MM.1S (cell line): ENCODE measurements at regions not wholly inside any gene's neighbourhood (a gene's known extent, or its start where the extent isn't known, plus 50 kb on each side); places are given as distances from the start of the nearest gene placed in this dataset.

Experiments
- DNase-seq: peaks from one replicate; pipeline ENCODE4 v3.0.0-alpha.2; 2015
- H2AFZ ChIP-seq: fragments of 300-600 bp; sonication (generic); 2 replicates; pipeline ENCODE4 v1.6.0; 2016; ENCODE audit warnings: antibody characterized with exemption, low read length
- H3F3A ChIP-seq: fragments of 300-600 bp; sonication (generic); 2 replicates; pipeline ENCODE4 v1.6.1; 2016; ENCODE audit warnings: mild to moderate bottlenecking, antibody characterized with exemption, low read length, moderate library complexity, mixed read lengths; ENCODE audit not compliant: insufficient read depth
- H3K27ac ChIP-seq: fragments of 300-600 bp; sonication (generic); 2 replicates; pipeline ENCODE4 v1.5.1; 2016; ENCODE audit warnings: mild to moderate bottlenecking, low read length
- H3K27me3 ChIP-seq: fragments of 300-600 bp; sonication (generic); replicated peaks from 2 replicates; pipeline ENCODE4 v1.6.0; 2016; ENCODE audit warnings: low read length; ENCODE audit not compliant: insufficient read depth
- H3K36me3 ChIP-seq: fragments of 300-600 bp; sonication (generic); replicated peaks from 2 replicates; pipeline ENCODE4 v1.6.1; 2016; ENCODE audit warnings: mild to moderate bottlenecking, low read length, mixed read lengths; ENCODE audit not compliant: insufficient read depth
- H3K4me1 ChIP-seq: fragments of 300-600 bp; sonication (generic); 2 replicates; pipeline ENCODE4 v1.6.1; 2016; ENCODE audit warnings: low read length, mixed read lengths
- H3K4me2 ChIP-seq: fragments of 300-600 bp; sonication (generic); 2 replicates; pipeline ENCODE4 v1.6.0; 2016; ENCODE audit warnings: low read depth, low read length
- H3K4me3 ChIP-seq: fragments of 300-600 bp; sonication (generic); 2 replicates; pipeline ENCODE4 v1.5.1; 2016; ENCODE audit warnings: low read length, mixed read lengths
- H3K79me2 ChIP-seq: fragments of 300-600 bp; sonication (generic); 2 replicates; pipeline ENCODE4 v1.6.1; 2016; ENCODE audit warnings: mixed run types, low read length, mixed read lengths
- H3K9ac ChIP-seq: fragments of 300-600 bp; sonication (generic); 2 replicates; pipeline ENCODE4 v1.6.1; 2016; ENCODE audit warnings: low read length, mixed read lengths
- H3K9me2 ChIP-seq: fragments of 300-600 bp; sonication (generic); replicated peaks from 2 replicates; pipeline ENCODE4 v1.6.1; 2016; ENCODE audit warnings: mild to moderate bottlenecking, low read length, mixed read lengths; ENCODE audit not compliant: insufficient read depth
- H3K9me3 ChIP-seq: fragments of 300-600 bp; sonication (generic); replicated peaks from 2 replicates; pipeline ENCODE4 v1.6.1; 2016; ENCODE audit warnings: mild to moderate bottlenecking, low read length, mixed read lengths; ENCODE audit not compliant: insufficient read depth
- H4K20me1 ChIP-seq: fragments of 300-600 bp; sonication (generic); 2 replicates; pipeline ENCODE4 v1.6.1; 2016; ENCODE audit warnings: mild to moderate bottlenecking, low read length, moderate library complexity, mixed read lengths; ENCODE audit not compliant: insufficient read depth
- EZH2 ChIP-seq: fragments of 300-600 bp; sonication (generic); optimal IDR thresholded peaks from 2 replicates; pipeline ENCODE3; 2017; ENCODE audit warnings: low read depth, mild to moderate bottlenecking, antibody characterized with exemption, low read length, mixed read lengths
- EZH2phosphoT487 ChIP-seq: fragments of 300-600 bp; sonication (generic); IDR thresholded peaks from 2 replicates; pipeline ENCODE4 v1.6.1; 2018; ENCODE audit warnings: antibody characterized with exemption, low read length
- TF ChIP-seq, protein P1 (sequence below): fragments of 300-600 bp; sonication (generic); IDR thresholded peaks from 2 replicates; pipeline ENCODE4 v1.5.1; 2016; ENCODE audit warnings: antibody characterized with exemption, low read length, mixed read lengths

DNA sequence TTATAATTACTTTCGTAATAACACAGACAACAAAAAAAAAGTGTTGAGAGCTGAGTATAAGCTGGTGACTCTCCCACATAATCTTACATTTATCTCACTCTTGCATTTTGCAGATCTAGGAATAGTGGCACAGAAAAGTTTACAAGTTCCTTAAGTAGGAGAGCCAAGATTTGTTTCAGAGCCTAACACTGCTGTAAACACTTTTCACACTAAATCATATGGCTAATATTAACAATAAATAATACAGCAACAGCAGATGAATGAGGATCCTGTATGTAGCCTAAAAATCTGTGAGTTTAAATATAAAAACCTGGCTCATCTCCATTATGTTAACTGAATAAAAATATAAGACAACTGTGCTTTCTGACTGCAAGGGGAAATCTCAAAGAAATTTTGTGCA is 846.5 kb upstream of the ADAMTS5 start:
- H3K4me2 ChIP-seq: no peak overlapping the region
- no peaks in the 10 kb centered on the region for H3K9me2 ChIP-seq
- no peaks in the 10 kb centered on the region for H3K36me3 ChIP-seq
- H3K27me3 ChIP-seq: no peaks in the 10 kb centered on the region
- no peaks in the 10 kb centered on the region for H3F3A ChIP-seq
- no peaks in the 10 kb centered on the region for H3K4me1 ChIP-seq
- H3K4me3 ChIP-seq: no peak overlapping the region
- H4K20me1 ChIP-seq: no peaks in the 10 kb centered on the region
- TF ChIP-seq EZH2 (no peak), EZH2phosphoT487 (no peak)
- TF ChIP-seq, protein P1, sequence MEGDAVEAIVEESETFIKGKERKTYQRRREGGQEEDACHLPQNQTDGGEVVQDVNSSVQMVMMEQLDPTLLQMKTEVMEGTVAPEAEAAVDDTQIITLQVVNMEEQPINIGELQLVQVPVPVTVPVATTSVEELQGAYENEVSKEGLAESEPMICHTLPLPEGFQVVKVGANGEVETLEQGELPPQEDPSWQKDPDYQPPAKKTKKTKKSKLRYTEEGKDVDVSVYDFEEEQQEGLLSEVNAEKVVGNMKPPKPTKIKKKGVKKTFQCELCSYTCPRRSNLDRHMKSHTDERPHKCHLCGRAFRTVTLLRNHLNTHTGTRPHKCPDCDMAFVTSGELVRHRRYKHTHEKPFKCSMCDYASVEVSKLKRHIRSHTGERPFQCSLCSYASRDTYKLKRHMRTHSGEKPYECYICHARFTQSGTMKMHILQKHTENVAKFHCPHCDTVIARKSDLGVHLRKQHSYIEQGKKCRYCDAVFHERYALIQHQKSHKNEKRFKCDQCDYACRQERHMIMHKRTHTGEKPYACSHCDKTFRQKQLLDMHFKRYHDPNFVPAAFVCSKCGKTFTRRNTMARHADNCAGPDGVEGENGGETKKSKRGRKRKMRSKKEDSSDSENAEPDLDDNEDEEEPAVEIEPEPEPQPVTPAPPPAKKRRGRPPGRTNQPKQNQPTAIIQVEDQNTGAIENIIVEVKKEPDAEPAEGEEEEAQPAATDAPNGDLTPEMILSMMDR: no peak
- no peak overlapping the region for H3K27ac ChIP-seq
- no peak overlapping the region for H3K9ac ChIP-seq
- no peak for DNase-seq
- no peaks in the 10 kb centered on the region for H3K79me2 ChIP-seq
- H3K9me3 ChIP-seq: no peaks in the 10 kb centered on the region
- no peak overlapping the region for H2AFZ ChIP-seq

DNA sequence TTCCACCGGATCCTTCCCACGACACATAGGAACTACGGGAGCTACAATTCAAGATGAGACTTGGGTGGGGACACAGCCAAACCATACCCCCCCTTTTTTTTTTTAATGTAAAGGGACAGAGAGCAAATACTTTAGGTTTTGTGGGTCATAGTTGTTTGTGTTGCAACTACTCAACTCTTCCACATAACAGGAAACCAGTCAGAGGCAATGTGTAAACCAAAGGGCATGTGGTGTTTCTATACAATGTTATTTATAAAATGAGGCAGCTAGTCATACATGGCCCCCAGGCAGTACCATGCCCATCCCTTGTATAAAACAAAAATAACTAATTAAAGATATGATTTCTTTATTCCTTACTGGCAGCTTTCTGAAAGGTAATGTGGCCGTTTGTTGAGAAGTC is 845.4 kb upstream of the ADAMTS5 start:
- no peak overlapping the region for H3K27ac ChIP-seq

DNA sequence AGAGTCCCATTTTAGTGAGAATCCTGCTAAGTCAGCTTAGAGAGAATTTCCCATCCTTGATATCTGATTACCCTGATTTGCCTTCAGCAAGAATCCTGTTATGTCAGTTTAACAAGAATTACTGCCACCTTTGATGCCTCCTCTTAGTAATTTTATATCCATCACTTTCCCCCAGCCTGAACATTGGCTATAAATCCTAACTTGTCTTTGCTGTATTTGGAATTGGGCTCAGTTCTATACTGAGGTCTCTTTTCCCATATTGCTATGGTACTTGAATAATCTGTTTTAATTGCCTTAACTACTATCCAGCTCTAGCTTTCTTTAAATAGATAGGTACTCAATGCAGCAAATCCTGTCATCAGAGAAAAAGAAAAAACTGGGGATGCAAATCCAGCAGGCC is 842.0 kb upstream of the ADAMTS5 start:
- Histone ChIP-seq H3K9ac (no peak overlapping the region), H3K36me3 (no peaks in the 10 kb centered on the region), H3K4me3 (no peak overlapping the region), H3K27me3 (no peaks in the 10 kb centered on the region), H3K27ac (no peak overlapping the region), H3K4me1 (no peaks in the 10 kb centered on the region), H3K4me2 (no peak overlapping the region), H3K79me2 (no peaks in the 10 kb centered on the region), H2AFZ (no peak overlapping the region), H3K9me2 (no peaks in the 10 kb centered on the region), H3K9me3 (no peaks in the 10 kb centered on the region), H4K20me1 (no peaks in the 10 kb centered on the region), H3F3A (no peaks in the 10 kb centered on the region)
- DNase-seq: no peak
- TF ChIP-seq EZH2phosphoT487 (no peak), EZH2 (no peak)
- TF ChIP-seq, protein P1: no peak

More for the DNA sequence above, 845.4 kb upstream of the ADAMTS5 start:
- Histone ChIP-seq H2AFZ (no peak overlapping the region), H3K9me2 (no peaks in the 10 kb centered on the region), H3K4me1 (no peaks in the 10 kb centered on the region), H3K36me3 (no peaks in the 10 kb centered on the region), H3K27me3 (no peaks in the 10 kb centered on the region), H3K79me2 (no peaks in the 10 kb centered on the region), H3K4me3 (no peak overlapping the region), H4K20me1 (no peaks in the 10 kb centered on the region), H3K4me2 (no peak overlapping the region), H3K9ac (no peak overlapping the region), H3K9me3 (no peaks in the 10 kb centered on the region), H3F3A (no peaks in the 10 kb centered on the region)
- no peak for DNase-seq
- TF ChIP-seq EZH2phosphoT487 (no peak), EZH2 (no peak)
- TF ChIP-seq, protein P1: no peak

DNA sequence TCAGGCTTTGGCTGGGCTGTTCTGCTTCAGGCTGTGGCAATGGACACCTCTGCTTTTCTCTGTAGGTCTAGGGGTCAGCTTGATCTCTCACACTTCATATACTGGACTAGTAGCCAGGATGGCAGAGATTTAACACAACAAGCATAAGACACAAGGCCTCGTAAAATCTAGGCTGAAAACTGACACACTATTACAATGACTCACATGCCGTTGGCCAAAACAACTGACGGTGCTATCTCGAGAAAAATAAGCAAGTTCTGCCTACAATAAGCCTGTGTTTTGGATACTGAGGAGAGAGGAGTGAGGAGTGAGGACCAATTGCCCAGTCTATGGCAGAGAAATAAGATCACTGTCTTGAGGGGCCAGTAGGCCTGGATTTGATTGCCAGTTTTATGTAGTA is 840.7 kb upstream of the ADAMTS5 start:
- no peaks in the 10 kb centered on the region for H4K20me1 ChIP-seq
- no peak overlapping the region for H3K4me2 ChIP-seq
- H3K79me2 ChIP-seq: no peaks in the 10 kb centered on the region
- TF ChIP-seq EZH2: no peak
- TF ChIP-seq, protein P1: no peak
- no peak for TF ChIP-seq EZH2phosphoT487
- H3K4me3 ChIP-seq: no peak overlapping the region
- H3K36me3 ChIP-seq: no peaks in the 10 kb centered on the region
- no peaks in the 10 kb centered on the region for H3K9me2 ChIP-seq
- H3K27ac ChIP-seq: no peak overlapping the region
- H3K27me3 ChIP-seq: no peaks in the 10 kb centered on the region
- no peak overlapping the region for H3K9ac ChIP-seq
- H3K9me3 ChIP-seq: no peaks in the 10 kb centered on the region
- H2AFZ ChIP-seq: no peak overlapping the region
- H3K4me1 ChIP-seq: no peaks in the 10 kb centered on the region
- DNase-seq: no peak
- no peaks in the 10 kb centered on the region for H3F3A ChIP-seq
